GM21367 (cell line): ENCODE measurements at regions not wholly inside any gene's neighbourhood (a gene's known extent, or its start where the extent isn't known, plus 50 kb on each side); places are given as distances from the start of the nearest gene placed in this dataset.
"Not testable (repeated sequence)": the region's sequence is repeated elsewhere in the genome, so short reads cannot be mapped to it uniquely, and the experiment has no call there.

Experiments used
- ATAC-seq: cut with Tn5 transposase; IDR thresholded peaks from one replicate; pipeline ENCODE4 v1.9.1; 2021; ENCODE audit not compliant: unreplicated experiment

DNA sequence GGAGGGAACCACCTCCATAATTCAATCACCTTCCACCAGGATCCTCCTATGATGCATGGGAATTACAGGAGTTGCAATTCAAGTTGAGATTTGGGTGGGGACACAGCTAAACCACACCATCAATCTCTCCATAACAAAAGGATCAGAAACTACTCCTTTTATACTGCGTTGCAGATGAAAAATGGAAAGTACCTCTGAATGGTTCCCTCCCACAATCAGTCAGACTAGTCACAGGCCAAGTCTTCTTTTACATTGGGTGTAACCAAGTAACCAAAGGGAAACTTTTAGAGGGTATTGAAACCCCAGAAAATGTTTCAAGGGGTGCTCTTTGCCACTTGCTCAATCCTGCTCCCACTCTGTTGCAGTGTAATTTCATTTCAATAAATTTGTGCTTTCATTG, 504.3 kb upstream of the CNTN3 start:
- no peak for ATAC-seq

DNA sequence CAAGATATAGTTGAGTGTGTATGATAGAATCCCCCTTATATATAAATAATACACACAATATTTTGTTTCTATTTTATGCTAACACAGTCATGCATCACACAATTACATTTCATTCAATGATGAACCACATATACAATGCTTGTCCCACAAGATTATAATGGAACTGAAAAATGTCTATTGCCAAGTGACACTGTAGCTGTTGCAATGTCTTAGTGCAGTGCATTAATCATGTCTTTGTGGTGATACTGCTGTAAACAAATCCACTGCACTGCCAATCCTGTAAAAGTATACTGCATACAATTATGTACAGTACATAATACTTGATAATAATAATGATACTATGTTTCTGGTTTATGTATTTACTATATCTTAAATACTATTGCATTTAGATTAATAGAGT, 512.1 kb upstream of the CNTN3 start:
- no peak for ATAC-seq

DNA sequence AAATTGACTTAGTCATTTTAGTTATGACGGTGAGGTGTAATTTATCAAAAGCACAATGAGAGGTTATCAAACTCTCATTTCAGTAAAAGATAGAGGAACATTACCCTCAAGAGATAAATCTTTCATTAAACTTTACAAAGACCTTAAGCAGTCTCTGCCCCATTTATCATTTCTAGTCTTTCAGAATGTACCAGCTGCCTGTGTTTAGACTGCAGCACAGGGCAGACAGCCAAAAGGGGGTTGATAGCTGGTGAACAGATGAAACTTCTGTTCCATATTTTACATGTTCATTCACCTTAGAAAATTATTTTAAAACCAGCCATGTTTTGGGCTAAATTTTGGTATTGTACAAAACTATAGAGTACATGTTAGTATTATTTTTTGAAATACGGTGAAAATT, 514.6 kb upstream of the CNTN3 start:
- ATAC-seq, result no peak

DNA sequence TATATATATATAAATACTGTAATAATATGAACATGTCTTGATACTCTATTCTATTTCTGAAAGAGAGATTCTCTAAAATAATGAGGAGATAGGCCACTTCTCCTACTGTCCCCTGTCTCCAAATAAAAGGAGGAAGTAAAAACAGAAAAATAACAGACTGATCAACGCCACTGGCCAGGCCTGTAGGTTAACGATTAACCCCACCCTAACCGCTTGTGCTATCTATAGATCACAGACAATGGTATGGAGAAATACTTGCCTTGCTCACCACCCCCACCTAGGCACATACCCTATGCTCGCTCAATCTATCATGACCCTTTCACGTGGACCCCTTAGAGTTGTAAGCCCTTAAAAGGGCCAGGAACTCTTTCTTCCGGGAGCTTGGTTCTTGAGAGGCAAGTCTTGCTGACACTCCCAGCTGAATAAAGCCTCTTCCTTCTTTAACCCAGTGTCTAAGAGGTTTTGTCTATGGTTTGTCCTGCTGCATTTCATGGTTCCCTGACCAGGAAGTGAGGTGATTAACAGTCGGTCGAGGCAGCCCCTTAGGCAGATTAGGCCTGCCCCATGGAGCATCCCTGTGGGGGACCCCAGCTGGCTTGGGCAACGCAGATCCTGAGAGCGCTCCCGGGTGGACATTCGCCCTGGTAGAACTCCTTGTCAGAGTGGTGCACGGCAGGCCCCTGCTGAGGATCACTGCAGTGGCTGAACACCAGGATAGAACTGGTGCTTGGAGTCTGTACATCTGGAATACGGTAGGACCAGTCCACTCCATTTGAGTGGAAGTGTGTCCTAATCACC, 521.8 kb upstream of the CNTN3 start:
- ATAC-seq, result no peak

DNA sequence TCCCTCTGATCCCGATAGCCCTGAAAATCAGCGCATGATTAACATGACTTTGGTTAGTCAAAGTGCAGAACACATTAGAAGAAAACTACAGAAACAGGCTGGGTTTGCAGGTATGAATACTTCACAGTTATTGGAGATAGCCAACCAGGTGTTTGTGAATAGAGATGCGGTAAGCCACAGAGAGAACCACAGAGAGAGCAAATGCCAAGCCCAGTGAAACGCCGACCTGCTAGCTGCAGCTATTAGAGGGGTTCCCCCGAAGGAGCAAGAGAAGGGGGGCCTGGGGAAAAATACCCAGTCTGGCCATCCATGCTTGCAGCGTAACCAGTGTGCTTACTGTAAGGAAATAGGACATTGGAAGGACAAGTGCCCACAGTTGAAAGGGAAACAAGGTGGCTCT, 523.9 kb upstream of the CNTN3 start:
- no peak for ATAC-seq

DNA sequence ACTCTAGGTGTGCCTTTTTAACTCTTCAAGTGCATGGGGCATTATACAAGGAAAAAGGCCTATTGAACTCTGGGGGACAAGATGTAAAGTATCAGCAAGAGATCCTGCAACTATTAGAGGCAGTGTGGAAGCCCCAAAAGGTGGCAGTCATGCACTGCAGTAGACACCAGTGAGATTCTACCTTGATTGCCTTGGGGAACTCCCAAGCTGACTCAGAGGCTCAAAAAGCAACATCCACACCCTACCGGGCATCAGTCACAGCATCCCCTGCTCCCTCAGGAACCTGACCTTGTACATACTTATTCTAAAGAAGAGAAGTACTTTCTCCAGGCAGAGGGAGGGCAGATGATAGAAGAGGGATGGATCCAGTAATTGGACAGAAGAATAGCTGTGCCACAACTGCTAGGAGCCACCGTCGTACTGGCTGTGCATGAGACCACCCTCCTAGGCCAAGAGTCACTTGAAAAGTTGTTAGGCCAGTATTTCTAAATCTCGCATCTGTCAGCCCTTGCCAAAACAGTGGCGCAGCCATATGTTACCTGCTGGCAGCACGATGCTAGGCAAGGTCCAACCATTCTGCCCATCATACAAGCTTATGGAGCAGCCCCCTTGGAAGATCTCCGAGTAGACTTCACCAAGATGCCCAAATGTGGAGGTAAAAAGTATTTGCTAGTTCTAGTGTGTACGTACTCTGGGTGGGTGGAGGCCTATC, 523.1 kb upstream of the FRG2C start:
- ATAC-seq, result no peak

DNA sequence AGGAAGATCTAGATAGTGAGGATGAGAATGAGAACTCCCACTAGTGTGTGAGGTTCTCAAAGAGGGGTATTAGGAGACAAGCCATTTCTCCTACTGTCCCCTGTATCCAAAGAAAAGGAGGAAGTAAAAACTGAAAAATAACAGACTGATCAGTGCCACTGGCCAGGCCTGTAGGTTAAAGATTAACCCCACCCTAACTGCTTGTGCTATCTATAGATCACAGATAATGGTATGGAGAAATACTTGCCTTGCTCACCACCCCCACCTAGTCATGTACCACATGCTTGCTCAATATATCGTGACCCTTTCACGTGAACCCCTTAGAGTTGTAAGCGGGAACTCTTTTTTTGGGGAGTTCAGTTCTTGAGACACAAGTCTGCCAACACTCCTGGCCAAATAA, 519.7 kb upstream of the FRG2C start:
- ATAC-seq, result no peak

DNA sequence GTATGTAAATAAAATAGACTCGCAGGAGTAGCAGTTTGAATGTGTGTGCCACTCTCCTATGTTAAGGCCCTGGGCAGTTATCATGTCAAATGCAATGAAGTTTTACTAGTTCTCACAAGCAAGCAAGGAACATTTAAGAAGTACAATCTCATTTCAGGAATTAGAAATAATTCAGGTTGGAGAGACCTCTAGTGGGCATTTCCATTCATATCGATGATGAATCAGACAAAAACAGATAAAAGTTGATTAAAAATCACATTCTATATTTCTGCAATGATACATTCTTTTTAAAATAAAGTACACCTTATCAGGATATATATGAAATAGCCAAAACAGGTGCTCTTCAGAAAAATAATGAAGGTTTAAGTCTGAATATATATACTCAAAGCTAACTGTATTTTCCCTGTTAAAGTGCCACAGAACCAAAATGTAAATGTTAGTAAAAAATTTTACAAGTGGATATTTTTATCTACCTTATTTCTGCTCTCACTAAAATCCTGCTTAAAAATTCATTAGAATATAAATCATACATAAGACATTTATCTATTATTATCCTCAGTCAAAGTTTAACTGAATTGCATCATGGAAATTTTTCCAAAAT, 492.4 kb upstream of the FRG2C start:
- ATAC-seq, result no peak

DNA sequence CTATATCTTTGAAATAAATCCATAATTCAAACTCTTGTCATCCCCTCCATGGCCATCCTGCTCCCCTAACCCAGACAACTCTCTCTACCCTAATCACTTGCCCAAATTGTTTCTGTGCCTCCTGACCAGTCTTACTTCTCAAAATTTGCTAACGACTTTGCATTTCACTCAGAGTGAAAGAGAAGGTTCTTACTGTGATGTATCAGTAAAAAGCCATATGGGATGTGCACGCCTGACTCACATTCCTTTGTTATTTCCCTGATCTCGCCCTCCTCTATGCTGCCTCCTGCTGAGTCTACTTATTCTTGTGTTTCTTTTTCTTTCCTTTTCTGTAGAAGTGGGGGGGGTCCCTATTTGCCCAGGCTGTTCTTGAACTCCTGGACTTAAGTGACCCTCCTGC, 487.2 kb upstream of the FRG2C start:
- ATAC-seq, result no peak

DNA sequence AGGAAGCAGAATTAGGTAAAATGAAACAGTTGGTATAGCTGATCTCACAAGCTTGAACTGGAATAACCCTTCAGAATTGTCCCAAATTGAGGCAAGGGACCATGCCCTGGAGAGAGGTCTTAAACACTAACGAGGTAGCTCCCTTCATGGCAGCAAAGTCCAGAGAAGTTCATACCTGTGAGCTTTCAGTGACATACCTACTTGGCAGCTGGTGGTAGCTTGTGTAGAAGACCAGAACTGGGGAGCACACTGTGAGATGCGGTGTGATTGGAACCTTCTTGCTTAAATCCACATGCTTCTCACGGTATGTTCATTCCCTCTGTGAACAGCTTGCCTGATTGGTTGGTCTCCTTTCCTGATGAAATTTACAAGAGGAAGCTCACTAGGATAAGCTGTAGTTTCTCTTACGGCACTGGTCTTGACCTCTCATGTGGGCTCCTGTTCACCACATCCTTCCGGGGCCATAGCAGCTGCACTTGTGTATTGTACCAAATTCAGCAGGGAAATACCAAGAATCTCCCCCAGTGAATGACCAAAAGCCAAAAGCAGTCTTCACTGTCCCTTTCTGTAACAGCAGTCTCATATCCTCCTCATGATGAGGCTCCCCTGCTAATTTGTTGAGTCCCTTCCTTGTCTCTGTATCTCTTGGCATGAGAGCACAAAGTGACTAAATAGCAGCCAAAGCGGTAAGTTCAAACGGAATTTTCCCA, 483.7 kb upstream of the FRG2C start:
- ATAC-seq, result no peak

DNA sequence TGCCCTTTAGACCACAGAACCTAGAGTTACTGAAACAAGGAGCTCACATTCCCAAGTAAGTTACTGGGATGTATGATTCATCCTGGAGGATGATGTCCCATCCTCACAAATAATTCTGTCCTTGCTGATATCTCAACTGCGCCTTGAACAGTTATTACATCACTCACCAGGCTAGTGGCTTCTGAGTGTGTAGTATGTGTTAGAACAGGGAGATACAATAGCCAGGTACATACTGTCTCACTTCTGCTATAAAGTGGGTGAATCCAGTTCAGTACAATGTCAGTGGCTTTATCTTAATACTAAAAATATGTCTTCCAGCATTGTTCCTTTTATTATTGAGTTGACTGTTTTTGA, 483.2 kb upstream of the FRG2C start:
- no peak for ATAC-seq

DNA sequence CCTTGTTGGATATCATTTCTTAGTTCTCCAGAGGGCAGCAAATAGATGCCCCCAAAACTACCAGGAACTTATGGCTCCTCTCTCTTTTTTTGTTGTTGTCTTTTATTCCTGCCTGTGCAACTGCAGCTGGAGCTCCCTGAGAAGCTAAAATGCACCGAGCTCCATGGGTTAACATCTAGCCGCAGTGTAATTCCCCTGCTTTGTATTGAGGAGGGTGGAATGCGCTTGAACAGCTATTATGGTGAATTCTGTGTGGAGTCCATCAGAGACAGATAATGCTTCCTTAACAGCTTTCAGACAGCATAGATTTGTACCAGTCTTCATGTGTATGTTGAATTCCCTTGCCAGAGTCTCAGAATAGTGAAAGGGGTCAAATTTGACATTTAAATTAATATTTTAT, 475.2 kb upstream of the FRG2C start:
- no peak for ATAC-seq

DNA sequence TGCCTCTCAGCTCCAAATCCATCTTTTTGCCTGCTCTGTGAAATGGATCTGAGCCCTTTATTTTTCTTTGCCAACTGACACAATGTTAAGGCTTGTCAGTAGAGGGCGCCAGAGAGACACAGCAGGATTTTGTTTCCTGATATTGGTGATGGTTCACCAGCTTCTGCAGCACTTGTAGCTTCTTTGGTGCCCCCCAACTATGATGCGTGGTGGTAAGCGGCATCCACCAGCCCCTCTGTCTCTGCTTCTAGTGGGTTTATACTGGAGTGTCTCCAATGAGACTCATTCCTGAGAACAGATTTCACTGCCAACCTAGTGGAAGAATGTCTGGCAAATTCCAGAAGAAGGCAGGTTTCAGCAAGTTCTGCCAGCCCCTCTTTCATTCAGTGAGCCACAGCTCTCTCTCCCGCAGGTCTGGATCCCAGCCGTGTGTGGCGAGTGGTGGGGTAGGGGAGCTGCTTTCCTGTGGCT, 471.9 kb upstream of the FRG2C start:
- peak; percentile 69 for ATAC-seq

DNA sequence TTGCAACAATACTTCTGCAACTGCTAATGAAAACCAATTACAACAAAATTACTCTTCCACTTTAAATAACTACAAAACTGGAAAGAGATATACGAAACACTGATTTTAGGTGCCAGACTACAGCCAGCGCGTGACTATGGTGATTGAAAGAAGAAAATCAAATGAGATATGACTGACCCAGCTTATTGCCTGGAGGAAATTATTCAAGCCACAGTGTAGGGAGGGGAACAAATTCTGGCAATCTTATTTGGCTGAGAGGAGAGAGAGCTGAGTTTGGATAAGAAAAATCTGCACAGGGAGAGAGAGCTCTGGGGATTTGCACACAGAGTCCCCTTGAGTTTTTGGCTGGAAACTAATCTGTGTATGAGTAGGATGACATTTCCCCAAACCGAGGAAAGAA, 470.3 kb upstream of the FRG2C start:
- ATAC-seq, result no peak

DNA sequence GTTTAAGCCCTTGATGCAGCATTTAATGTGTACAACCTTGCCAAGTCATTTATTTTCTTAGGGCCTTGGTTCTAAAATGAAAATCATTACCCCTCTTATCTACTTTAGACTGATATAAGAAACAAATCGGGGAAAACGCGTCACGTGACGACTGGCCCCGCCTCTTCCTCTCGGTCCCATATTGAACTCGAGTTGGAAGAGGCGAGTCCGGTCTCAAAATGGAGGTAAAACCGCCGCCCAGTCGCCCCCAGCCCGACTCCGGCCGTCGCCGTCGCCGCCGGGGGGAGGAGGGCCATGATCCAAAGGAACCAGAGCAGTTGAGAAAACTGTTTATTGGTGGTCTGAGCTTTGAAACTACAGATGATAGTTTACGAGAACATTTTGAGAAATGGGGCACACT, 449.8 kb upstream of the FRG2C start:
- ATAC-seq, result not testable (repeated sequence)

DNA sequence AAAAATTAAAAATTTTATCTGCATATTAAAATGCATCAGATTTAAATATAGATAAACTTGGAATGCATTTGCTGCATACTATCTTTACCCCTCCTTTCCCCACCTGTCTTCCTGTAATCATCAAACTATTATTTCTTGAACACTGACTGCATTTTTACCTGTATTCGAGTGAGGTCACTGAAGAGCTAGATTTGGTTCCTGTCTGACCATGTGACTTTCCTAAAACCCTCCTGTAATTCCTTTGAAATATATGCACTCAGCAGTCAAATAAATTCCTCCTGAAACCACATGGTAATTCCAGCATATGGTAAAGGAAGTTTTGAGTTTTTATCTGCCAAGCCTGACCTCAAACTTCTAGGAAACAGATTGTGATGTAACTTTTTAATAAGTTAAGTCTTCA, 445.6 kb upstream of the FRG2C start:
- no peak for ATAC-seq

DNA sequence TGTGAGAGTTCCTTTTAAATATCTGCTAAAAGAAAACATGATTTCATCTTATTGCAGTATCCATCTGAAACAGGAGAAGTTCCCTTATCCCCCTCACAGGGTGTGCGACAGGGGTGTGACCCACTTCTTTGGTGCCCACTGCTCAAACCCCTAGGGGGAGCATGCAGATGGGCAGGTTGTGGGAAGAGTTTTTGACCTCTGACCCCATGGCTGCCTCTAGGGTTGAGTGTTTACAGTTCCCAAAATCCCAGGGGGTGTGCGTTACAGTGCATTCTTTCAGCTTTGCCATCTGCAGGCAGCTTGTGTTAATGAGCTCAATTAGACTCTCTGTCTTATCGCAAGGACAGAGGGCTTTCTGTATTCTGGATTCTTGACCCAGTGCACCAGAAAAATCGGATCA, 443.2 kb upstream of the FRG2C start:
- ATAC-seq, result no peak

DNA sequence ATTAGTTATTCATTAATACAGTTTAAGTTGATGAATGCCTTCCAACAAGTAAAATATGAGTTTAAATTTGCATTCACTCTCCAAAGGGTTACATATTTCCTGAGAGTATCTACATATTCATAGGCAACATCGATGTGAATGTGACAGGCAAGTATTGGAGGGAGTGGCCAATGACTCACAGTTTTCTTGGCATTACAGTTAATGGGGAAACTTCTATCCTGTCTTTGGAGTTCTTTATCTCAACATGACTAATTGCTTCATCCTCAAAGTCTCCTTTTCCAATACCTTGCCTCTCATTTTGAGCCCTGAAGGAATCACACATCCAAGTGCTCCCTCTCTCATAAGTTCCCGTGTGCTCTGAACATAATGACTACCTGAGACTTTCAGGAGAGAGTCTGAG, 439.7 kb upstream of the FRG2C start:
- no peak for ATAC-seq

DNA sequence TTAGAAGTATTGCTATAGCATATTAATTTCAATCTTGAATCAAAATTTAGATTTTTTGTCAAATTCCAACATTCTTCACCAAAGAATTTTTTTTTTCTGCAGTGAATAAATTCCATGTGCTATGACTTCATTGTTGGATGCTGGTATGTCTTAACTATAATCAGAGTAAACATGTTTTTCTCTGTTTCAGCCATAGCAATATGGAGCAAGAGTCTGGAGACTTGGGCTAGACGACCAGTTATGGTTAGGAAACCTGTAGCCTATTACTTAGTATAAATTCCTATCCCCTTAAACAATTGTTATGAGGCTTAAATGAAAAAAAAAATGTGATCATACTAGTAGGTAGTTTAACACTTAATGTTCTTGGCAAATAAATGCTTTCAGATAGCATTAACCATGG, 431.9 kb upstream of the FRG2C start:
- no peak for ATAC-seq

DNA sequence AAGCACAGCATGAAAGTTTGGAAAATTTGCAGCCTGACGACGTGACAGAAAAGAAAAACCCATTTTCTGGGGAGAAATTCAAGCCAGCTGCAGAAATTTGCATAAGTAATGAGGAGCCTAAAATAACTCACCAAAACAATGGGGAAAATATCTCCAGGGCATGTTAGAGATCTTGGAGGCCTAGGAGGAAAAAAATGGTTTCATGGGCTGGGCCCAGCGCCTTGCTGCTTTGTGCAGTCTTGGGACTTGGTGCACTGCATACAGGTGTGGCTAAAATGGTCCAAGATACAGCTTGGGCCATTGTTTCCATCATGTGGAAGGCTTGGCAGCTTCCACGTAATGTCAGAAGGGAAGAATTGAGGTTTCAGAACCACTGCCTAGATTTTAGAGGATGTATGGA, 428.5 kb upstream of the FRG2C start:
- ATAC-seq, result no peak

DNA sequence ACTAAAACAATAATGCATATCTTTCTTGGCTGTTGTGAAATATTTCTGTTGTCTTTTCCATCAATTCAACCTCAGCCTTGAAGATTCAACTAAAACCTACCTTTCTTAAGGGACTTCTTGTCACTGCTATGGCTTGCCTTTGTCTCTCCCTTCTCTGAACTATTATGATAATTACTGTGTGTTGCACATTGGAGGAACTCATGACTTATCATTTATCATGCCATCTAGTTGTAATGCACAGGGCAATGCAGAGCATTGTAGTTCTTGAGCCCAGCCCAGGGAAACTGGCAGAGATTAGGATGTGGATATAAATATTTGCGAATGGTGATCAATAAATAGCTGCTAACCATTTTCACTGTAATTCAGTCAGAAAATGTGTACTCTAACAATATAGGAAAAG, 427.1 kb upstream of the FRG2C start:
- ATAC-seq, result no peak

DNA sequence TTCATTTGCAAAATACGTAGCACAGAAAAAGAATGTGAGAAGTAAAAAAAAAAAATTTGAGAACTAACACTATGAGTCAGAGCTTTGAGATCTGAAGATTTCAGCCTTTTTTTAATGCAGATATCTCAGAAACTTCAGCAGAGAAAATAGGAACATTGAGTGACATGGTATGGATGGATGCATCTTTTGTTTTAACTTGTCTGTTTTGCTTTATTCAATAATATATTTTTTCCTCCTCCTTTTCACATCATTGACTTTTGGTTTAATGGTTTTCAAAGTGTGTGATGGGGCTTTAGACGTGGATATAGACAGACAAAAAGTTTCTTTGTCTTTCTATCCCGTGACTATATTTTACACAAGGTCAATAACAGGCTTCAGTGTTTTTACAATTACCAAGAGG, 426.7 kb upstream of the FRG2C start:
- ATAC-seq, result no peak
